ENCODE measurements at regions not wholly inside any gene's neighbourhood (a gene's known extent, or its start where the extent isn't known, plus 50 kb on each side); places are given as distances from the start of the nearest gene placed in this dataset.
"Not testable (repeated sequence)": the region's sequence is repeated elsewhere in the genome, so short reads cannot be mapped to it uniquely, and the experiment has no call there.

- not testable (repeated sequence) for TF ChIP-seq CTCF, POLR2A (IDR thresholded peaks at IDR 0.05)
Measured at GRCh38 chr1:192465221-192465620, 110.4 kb upstream of the RGS1 start.
